ENCODE measurements at regions not wholly inside any gene's neighbourhood (a gene's known extent, or its start where the extent isn't known, plus 50 kb on each side); places are given as distances from the start of the nearest gene placed in this dataset.

GRCh38 chr20:7693761-7694160 lies 246.5 kb downstream of the HAO1 start:
- DNase-seq, result no peak

- DNase-seq, result no peak
Measured at GRCh38 chr20:7695051-7695495, 245.2 kb downstream of the HAO1 start.

GRCh38 chr20:7695635-7696034 lies 244.6 kb downstream of the HAO1 start:
- no peak for DNase-seq

- DNase-seq, result no peak
Measured at GRCh38 chr20:7696311-7696710, 243.9 kb downstream of the HAO1 start.

- no peak for DNase-seq
Measured at GRCh38 chr20:7702141-7702540, 238.1 kb downstream of the HAO1 start.

GRCh38 chr20:7703551-7703961 lies 236.7 kb downstream of the HAO1 start:
- DNase-seq, result no peak

GRCh38 chr20:7703996-7704395 lies 236.3 kb downstream of the HAO1 start:
- peak in 6 of 56 donors; percentile 1 to 33 (median 8) for DNase-seq

- no peak for DNase-seq
Measured at GRCh38 chr20:7708112-7708511, 232.1 kb downstream of the HAO1 start.

- no peak for DNase-seq
Measured at GRCh38 chr20:7708782-7709181, 231.5 kb downstream of the HAO1 start.

- DNase-seq, result no peak
Measured at GRCh38 chr20:7710440-7710839, 229.8 kb downstream of the HAO1 start.

GRCh38 chr20:7712661-7713060 lies 227.6 kb downstream of the HAO1 start:
- DNase-seq, result no peak

GRCh38 chr20:7714549-7714948 lies 225.7 kb downstream of the HAO1 start:
- DNase-seq, result no peak

- no peak for DNase-seq
Measured at GRCh38 chr20:7716286-7716972, 223.8 kb downstream of the HAO1 start.

- no peak for DNase-seq
Measured at GRCh38 chr20:7722564-7722963, 217.7 kb downstream of the HAO1 start.

- DNase-seq, result no peak
Measured at GRCh38 chr20:7723284-7723683, 217.0 kb downstream of the HAO1 start.

GRCh38 chr20:7728338-7728737 lies 211.9 kb downstream of the HAO1 start:
- no peak for DNase-seq

GRCh38 chr20:7734216-7734615 lies 206.0 kb downstream of the HAO1 start:
- no peak for DNase-seq

- DNase-seq, result no peak
Measured at GRCh38 chr20:7736336-7736735, 203.9 kb downstream of the HAO1 start.

- no peak for DNase-seq
Measured at GRCh38 chr20:7741866-7742265, 198.4 kb downstream of the HAO1 start.

GRCh38 chr20:7742479-7742878 lies 197.8 kb downstream of the HAO1 start:
- no peak for DNase-seq

- DNase-seq, result no peak
Measured at GRCh38 chr20:7744411-7744810, 195.8 kb downstream of the HAO1 start.

GRCh38 chr20:7748624-7749023 lies 191.6 kb downstream of the HAO1 start:
- DNase-seq, result no peak

GRCh38 chr20:7754102-7754501 lies 186.2 kb downstream of the HAO1 start:
- no peak for DNase-seq

GRCh38 chr20:7758406-7758805 lies 181.9 kb downstream of the HAO1 start:
- DNase-seq, result no peak
